Endometrium (tissue), 2 donors: ENCODE measurements at regions not wholly inside any gene's neighbourhood (a gene's known extent, or its start where the extent isn't known, plus 50 kb on each side); places are given as distances from the start of the nearest gene placed in this dataset.
A peak's percentile ranks its signal among the peaks of the same experiment; 100 is the strongest.
"Not testable (repeated sequence)": the region's sequence is repeated elsewhere in the genome, so short reads cannot be mapped to it uniquely, and the experiment has no call there.

Experiments
- FAIRE-seq: peaks from 2 replicates; lab custom pipeline; 2012; peaks lifted over from hg19 to GRCh38; lab: Jason Lieb, UNC
- donor health status: control.
- donor health status: control.

DNA sequence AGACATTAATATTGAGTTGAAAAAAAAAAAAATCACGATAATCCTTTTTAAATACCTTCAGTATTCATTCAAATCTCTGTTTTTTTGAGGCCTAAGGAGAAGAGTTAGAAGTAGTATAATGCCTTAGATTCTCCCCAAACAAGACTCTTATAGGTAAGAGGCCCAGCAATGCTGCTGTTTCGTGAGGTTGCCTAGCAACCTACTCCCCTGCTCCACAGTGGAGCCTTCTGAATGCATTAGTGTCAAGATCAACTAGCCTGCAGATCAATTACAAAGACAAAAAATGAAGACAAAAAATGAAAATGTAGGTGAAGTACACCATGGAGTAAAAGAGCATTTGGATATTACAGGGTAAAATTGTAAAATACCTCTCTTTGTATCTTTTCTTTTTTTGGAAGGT, 229.8 kb upstream of the LUZP2 start:
- FAIRE-seq = no peak

DNA sequence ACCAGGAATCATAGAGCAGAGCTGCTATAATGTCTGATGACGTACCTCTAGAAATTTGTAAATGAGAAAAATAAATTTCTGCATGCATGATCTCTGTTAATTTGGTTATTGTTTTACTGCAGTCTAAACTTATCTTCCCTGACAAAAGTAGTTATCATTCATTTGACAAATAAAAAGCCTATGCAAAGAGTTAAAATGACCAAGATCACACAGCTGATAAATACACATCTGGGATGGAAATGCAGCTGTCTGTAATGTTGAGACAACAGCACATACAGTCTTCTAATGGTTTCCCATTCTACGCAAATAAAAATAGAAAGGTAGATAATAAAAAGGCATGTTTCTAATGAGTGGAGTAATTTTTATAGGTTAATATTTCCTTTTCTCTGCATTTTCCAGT, 225.1 kb upstream of the LUZP2 start:
- FAIRE-seq = no peak

DNA sequence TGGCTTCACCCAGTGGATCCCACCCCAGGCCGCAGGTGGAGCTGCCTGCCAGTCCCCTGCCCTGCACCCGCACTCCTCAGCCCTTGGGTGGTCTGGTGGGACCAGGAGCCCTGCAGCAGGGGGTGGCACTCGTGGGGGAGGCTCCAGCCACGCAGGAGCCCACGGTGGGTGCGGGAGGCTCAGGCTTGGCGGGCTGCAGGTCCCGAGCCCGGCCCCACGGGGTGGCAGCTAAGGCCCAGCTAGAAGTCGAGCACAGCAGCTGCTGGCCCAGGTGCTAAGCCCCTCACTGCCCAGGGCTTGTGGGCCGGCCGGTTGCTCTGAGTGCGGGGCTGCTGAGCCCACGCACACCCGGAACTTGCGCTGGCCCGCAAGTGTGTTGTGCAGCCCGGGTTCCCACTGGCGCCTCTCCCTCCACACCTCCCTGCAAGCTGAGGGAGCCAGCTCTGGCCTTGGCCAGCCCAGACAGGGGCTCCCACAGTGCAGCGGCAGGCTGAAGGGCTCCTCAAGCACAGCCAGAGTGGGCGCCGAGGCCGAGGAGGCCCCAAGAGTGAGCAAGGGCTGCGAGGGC, 222.6 kb upstream of the LUZP2 start:
- not testable (repeated sequence) for FAIRE-seq

- no peak for FAIRE-seq
These were observed 210.6 kb upstream of the LUZP2 start for GRCh38 chr11:24286238-24286637.

GRCh38 chr11:24289301-24289700, 207.6 kb upstream of the LUZP2 start:
- FAIRE-seq = no peak

GRCh38 chr11:24293964-24294363, 202.9 kb upstream of the LUZP2 start:
- no peak for FAIRE-seq

DNA sequence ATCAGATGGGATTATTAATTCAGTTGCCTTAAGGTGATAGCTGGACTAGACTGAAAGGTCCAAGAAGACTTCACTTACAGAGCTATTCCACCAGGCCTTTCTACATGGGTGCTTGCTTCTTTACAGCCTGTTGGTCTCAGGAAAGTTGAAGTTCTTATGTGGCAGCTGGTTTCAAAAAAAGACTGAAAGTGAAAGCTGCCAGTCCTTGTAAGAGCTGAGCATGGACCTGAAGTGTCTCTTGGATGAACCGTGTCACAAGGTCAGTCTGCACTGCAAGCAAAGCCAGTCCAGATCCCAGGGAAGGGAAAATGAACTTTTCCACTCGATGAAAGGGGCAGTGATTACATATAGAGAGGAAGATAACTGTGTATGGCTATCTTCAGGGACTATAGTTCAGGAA, 201.5 kb upstream of the LUZP2 start:
- no peak for FAIRE-seq

- no peak for FAIRE-seq
These were observed 199.4 kb upstream of the LUZP2 start for GRCh38 chr11:24297461-24297860.

- no peak for FAIRE-seq
These were observed 198.7 kb upstream of the LUZP2 start for GRCh38 chr11:24298146-24298545.

DNA sequence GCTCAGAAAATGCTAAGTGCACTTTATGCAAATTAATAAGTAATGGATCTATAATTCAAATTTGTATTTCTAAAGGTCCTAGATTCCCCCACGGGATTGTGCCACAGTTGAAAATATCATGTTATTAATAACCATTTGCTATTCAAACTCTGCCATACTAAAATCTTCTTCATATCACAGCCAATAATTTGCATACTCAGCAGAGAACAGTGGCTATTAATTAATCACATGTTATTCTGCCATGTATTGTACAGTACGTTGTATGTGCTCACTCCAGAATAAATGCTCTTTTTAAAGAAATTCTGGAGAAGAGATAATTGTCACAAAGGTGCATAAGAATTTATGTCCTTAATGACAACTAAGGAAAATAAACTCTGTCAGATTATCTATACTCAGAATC, 184.9 kb upstream of the LUZP2 start:
- FAIRE-seq = no peak

DNA sequence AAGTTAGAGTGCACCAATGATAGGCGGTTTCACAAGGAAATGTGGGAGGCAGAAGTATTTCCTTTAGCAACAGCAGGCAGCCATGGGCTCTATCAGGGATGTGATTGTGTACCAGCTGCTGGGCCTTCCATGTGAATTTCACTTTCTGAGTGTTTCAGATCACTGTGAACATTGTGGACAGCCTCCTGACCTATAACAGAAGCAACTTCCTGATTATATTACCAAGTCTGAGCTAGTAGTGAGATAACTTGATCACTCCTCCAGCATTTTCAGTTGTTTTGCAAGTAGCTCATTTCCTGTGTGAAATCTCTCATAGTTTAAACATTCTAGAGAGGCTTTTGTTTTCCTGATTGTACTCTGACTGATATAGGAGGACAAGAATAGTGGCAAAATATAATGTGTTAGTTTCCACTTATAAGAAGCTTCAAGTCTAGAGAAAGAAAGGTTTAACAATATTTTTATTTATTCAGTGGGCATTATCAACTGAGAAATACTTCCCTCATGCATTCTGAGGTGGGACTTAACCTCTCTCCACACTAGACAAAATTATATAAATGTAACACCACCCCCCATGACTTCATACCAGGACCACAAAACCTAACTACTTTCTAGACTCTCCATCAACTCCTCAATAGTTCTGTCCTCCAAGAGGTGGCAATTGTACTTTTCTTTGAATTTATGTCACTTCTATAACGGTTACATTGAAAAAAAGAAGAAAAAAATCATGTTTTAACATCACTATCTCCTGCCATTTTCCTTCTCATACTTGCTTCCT, 184.2 kb upstream of the LUZP2 start:
- no peak for FAIRE-seq

GRCh38 chr11:24321229-24321628, 175.6 kb upstream of the LUZP2 start:
- no peak for FAIRE-seq

GRCh38 chr11:24324211-24324610, 172.6 kb upstream of the LUZP2 start:
- no peak for FAIRE-seq

DNA sequence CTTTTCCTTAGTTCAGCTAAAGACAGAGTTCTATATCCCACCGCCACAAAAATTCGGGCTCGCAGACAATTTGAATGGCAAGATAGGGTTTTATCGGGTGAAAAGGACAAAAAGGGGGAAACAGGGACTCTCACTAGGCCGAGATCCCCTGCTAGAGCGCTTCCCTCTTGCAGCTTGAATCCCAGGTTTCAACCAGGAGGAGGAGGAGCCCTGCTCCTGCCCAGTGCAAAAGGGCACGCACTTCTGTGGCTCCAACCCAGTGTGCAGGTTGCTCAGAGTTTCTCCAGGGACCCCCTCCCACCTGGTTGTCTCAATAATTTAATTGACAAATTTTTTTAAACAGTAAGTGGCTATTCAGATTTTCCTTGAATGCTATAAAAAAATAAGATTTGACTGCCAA, 152.6 kb upstream of the LUZP2 start:
- FAIRE-seq = no peak

DNA sequence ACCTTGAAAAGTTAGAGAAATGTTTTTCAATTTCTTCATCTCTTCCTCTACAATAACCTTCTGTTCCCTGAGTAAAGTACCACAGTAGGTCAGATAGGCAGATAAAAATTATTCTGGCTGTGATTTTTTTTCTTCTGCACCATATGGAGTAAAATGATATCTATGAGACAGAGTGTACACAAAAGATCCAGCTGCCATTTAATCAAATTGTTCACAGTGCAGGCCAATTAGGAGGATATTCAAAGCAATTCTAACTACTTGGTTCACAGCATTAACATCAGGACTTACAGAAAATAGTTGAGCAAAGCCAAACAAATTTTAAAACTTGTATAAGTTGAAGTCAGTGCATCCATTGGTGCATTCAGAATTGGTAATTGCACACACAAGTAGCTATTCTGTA, 147.9 kb upstream of the LUZP2 start:
- FAIRE-seq = no peak

- FAIRE-seq = no peak
These were observed 145.7 kb upstream of the LUZP2 start for GRCh38 chr11:24351179-24351578.

- FAIRE-seq = no peak
These were observed 140.4 kb upstream of the LUZP2 start for GRCh38 chr11:24356501-24356900.

DNA sequence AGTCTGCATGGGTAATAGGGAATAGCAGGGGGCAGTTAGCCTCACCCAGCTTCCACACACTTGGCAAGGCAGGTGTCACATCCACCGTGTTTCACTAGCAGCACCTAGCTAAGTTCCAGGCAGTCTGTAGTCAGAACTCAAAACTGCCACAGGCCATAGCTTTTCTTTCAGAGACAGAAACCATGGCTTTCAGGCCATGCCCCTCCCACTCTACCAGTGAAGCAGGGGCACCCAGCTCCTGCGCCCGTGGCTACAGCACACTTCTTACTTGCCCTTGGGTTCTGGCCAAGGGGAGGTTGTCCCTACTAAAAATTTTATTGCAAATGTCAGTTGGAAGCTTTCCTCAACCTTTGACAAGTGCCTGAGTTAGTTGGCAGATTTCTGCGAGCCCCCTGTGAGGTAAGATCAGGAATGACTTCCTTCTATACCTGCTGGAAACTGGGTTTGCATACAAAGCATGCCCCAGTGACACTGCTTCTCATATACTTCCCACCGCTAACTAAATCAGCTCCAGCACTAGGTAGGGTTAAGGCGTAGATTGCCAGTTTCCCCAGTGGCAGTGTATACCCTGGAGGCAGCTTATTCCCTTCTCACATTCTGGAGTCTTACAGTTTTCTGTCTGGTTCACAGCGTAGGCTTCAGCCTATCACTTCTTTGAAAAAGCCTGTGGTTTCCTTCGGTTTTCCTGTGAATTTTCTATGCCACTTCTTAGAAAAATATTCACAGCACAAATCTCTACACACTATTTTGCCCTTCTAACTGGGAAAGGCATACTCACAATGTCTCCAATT, 139.0 kb upstream of the LUZP2 start:
- FAIRE-seq = no peak

DNA sequence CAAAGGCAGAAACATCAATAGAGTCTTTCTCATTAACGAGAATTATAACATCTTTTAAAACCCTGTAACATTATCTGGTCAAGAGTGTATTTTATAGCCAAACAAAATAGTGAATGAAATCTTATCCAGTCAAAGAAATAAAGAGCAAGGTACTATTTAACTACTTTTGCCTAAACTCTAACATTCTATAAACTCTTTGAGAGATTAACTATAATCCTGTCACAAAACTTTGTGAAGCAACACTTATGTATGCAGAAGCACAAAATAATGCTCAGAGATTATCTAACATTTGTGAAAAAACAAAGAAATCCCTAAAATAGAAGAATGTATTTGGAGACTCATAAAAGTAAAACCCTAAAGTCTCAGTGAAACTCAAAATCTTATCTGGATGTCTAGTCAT, 124.4 kb upstream of the LUZP2 start:
- FAIRE-seq = no peak

DNA sequence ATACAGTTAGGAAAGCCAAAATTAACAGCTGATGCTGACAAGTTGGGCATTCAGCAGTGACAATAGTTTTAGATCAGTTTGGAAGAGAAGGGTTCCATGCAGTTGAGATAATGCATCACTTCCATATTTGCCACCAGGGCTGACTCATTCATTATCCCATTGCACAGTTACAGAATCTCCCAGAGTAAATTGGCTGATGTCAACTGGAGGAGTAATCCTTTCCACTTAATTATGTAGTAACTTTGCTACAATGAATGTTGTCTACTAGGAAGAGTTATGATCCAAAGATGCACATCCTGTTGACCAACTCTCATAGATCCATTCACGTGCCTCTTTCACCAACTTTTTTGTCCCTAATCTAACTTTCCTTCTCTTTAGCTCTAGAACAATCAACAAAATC, 123.3 kb upstream of the LUZP2 start:
- FAIRE-seq = no peak

DNA sequence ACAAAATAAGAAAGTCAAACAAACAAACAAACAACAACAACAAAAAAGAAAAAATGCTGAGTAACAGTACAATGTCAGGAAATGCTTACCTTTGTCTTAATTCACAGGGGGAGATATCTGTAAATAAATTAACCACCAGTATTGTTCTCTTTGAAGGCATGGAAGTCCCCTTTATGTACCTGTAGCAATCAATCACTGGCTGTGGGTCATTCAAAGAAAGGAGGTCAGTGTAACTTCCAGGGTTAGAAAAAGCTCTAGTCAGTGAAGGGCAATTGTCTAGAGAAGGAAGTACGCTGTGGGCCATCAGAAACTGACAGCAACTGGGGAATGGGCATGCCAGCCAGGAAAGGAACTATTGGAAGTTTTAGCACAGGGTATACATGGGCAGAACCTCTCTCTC, 121.5 kb upstream of the LUZP2 start:
- FAIRE-seq = peak; percentile 26

DNA sequence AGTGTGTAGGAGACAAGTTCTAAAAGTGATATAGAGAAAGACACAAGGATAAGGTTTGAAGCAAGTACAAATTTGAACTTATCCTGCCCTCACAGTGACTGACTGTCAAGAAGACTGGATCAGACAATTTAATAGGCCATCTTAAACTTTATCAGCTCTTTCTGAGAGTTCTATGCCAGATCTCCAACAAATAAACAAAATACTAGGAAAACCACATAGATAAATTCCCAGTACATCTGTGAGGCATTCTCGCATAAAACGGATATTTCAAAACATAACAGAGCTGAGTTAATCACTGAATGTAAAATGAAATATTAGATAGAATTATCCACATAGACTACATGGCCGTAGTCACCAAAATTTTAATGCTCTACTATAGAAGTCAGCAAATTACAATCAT, 120.9 kb upstream of the LUZP2 start:
- FAIRE-seq = peak; percentile 48

DNA sequence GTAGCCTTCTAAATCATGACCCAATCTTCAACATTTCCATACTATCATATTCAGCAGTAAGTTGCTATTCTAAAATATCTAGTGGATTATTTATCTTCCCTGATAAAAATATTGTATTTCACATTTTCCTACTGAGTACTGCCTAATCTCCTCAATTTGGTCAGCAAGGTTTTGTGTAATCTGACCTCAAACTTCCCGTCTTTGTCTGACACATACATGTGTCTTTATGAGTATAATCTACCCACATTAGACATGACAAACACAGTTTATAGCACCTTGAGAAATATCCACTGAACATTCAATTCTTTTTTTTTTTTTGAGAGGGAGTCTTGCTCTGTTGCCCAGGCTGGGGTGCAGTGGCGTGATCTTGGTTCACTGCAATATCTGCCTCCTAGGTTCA, 113.7 kb upstream of the LUZP2 start:
- no peak for FAIRE-seq
